Sigmoid colon (tissue), 4 donors: ENCODE measurements at regions not wholly inside any gene's neighbourhood (a gene's known extent, or its start where the extent isn't known, plus 50 kb on each side); places are given as distances from the start of the nearest gene placed in this dataset.

ENCODE experiments used
- CTCF ChIP-seq, 4 experiments: fragments of 450-650 bp in 3 of 4; fragments of 200-600 bp in 1 of 4; IDR thresholded peaks; one replicate each; pipeline ENCODE4 v1.5.1; 2016 to 2019; ENCODE audit warnings: antibody characterized with exemption in 4 of 4, mild to moderate bottlenecking in 3 of 4, moderate library complexity in 2 of 4
- EP300 ChIP-seq, 4 donors: sonication (generic); formaldehyde crosslinking; IDR thresholded peaks; one replicate each; pipeline ENCODE4 v1.6.1; 2017; ENCODE audit warnings: antibody characterized with exemption in 4 of 4
- POLR2A ChIP-seq, 2 donors: fragments of 450-650 bp; IDR thresholded peaks; one replicate each; pipeline ENCODE4 v1.6.1; 2016; ENCODE audit warnings: antibody characterized with exemption in 2 of 2, mild to moderate bottlenecking in 2 of 2, moderate library complexity in 2 of 2
- POLR2AphosphoS5 ChIP-seq, 4 donors: sonication (generic); formaldehyde crosslinking; IDR thresholded peaks; one replicate each; pipeline ENCODE4 v1.6.1; 2017; ENCODE audit warnings: antibody characterized with exemption in 4 of 4

DNA sequence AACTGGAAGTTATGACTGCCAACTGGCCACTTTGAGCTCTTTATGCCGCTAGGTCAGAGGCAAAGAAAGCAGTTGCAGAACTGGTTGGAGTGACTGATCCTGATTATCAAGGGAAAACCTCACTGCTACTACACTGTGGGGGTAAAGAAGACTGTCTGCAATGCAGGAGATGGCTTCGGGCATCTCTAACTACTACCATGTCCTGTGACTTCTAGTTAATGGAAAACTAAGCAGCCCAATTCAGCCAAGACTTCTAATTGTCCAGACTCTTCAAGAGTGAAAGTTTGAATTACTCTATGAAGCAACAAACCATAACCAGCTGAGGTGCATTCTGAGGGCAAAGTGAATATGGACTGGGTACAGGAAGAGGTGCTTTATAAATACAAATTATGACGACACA lies 773.6 kb upstream of the SLC35B3 start:
- TF ChIP-seq CTCF (IDR thresholded peaks at IDR 0.05) (no peak), POLR2A (IDR thresholded peaks at IDR 0.05) (no peak), POLR2AphosphoS5 (IDR thresholded peaks at IDR 0.05) (no peak), EP300 (IDR thresholded peaks at IDR 0.05) (no peak)
